Endothelial cell of umbilical vein (primary cell): ENCODE measurements at regions not wholly inside any gene's neighbourhood (a gene's known extent, or its start where the extent isn't known, plus 50 kb on each side); places are given as distances from the start of the nearest gene placed in this dataset.

Experiments used
- BruUV-seq: library from RNA; stranded (reverse); fragments of 400-500 nt; replicated peaks from 2 replicates; lab custom pipeline; 2021; lab: Mats Ljungman, UMichigan
- CTCF ChIA-PET: fragments of 300-600, 350-600 bp; sonication (Branson Sonifier 250); formaldehyde crosslinking; loops from one replicate; lab custom pipeline; 2021; ENCODE audit warnings: antibody characterized with exemption, inconsistent platforms; lab: Charles Lee
- POLR2A ChIA-PET: fragments of 300-600, 350-600 bp; sonication (Branson Sonifier 250); formaldehyde crosslinking; loops from one replicate; lab custom pipeline; 2021; ENCODE audit warnings: antibody characterized with exemption, inconsistent platforms; lab: Charles Lee
- DNase-seq: peaks from one replicate; pipeline ENCODE4 v3.0.0-alpha.2; 2011; ENCODE audit warnings: low read depth, low spot score
- FAIRE-seq: peaks from 2 replicates; lab custom pipeline; 2011; peaks lifted over from hg19 to GRCh38; lab: Jason Lieb, UNC
- H2AFZ ChIP-seq: 2 replicates; pipeline ENCODE4 v1.6.0; 2012; ENCODE audit warnings: low read depth, low read length, control low read depth, inconsistent platforms
- H3K27ac ChIP-seq: 2 replicates; pipeline ENCODE4 v1.5.1; 2011; ENCODE audit warnings: low read depth, mild to moderate bottlenecking, control low read depth, low read length, moderate library complexity; ENCODE audit not compliant: insufficient read depth
- H3K27me3 ChIP-seq, 2 experiments: 2 replicates each; pipeline versions ENCODE4 v1.6.0 to v1.6.1; 2011; ENCODE audit warnings: low read length in 2 of 2, mixed read lengths in 1 of 2; ENCODE audit not compliant: control insufficient read depth in 2 of 2, insufficient read depth in 2 of 2
- H3K36me3 ChIP-seq, 2 experiments: 2 replicates in 1 of 2; 3 replicates in 1 of 2; pipeline ENCODE4 v1.5.1; 2011; ENCODE audit warnings: low read length in 2 of 2, mild to moderate bottlenecking in 1 of 2, moderate library complexity in 1 of 2; ENCODE audit not compliant: control insufficient read depth in 2 of 2, insufficient read depth in 2 of 2; ENCODE audit errors: extremely low read depth in 1 of 2
- H3K4me1 ChIP-seq: 3 replicates; pipeline ENCODE4 v1.5.1; 2011; ENCODE audit warnings: mild to moderate bottlenecking, low read length; ENCODE audit not compliant: control insufficient read depth, insufficient read depth; ENCODE audit errors: extremely low read depth
- H3K4me2 ChIP-seq: 2 replicates; pipeline ENCODE4 v1.6.1; 2011; ENCODE audit warnings: low read length, control low read depth, mixed read lengths; ENCODE audit not compliant: insufficient read depth
- H3K4me3 ChIP-seq, 3 experiments: fragments of 200-600 bp in 1 of 3; sonication (generic), shearing (Covaris generic) in 1 of 3; replicated peaks in 1 of 3; 2 replicates each; pipeline ENCODE4 v1.5.1; 2011 to 2016; ENCODE audit warnings: control low read depth in 3 of 3, low read length in 3 of 3, mild to moderate bottlenecking in 2 of 3, inconsistent platforms in 1 of 3, low read depth in 1 of 3, moderate library complexity in 1 of 3; ENCODE audit not compliant: insufficient read depth in 1 of 3
- H3K79me2 ChIP-seq: 2 replicates; pipeline ENCODE4 v1.6.0; 2012; ENCODE audit warnings: low read length, inconsistent platforms; ENCODE audit not compliant: control insufficient read depth, insufficient read depth
- H3K9ac ChIP-seq: replicated peaks from 2 replicates; pipeline ENCODE3; 2011; ENCODE audit warnings: low read length, control low read depth; ENCODE audit not compliant: insufficient read depth; ENCODE audit errors: extremely low read depth
- H3K9me1 ChIP-seq: replicated peaks from 3 replicates; pipeline ENCODE4 v1.6.0; 2011; ENCODE audit warnings: mild to moderate bottlenecking, low read length; ENCODE audit not compliant: control insufficient read depth, insufficient read depth; ENCODE audit errors: extremely low read depth
- H3K9me3 ChIP-seq: replicated peaks from 2 replicates; pipeline ENCODE4 v1.5.1; 2012; ENCODE audit warnings: low read length, inconsistent platforms; ENCODE audit not compliant: control insufficient read depth, insufficient read depth
- H4K20me1 ChIP-seq: replicated peaks from 2 replicates; pipeline ENCODE3; 2011; ENCODE audit warnings: mild to moderate bottlenecking, low read length; ENCODE audit not compliant: control insufficient read depth, insufficient read depth; ENCODE audit errors: extremely low read depth
- EZH2 ChIP-seq: IDR thresholded peaks from 2 replicates; pipeline ENCODE4 v1.6.1; 2012; ENCODE audit warnings: borderline replicate concordance, low read depth, mild to moderate bottlenecking, moderate library complexity, low read length, inconsistent platforms; ENCODE audit not compliant: severe bottlenecking
- FOS ChIP-seq: IDR thresholded peaks from 2 replicates; pipeline ENCODE4 v1.6.1; 2011; ENCODE audit warnings: mild to moderate bottlenecking, low read length, moderate library complexity, borderline replicate concordance; ENCODE audit not compliant: insufficient read depth
- GATA2 ChIP-seq: IDR thresholded peaks from 2 replicates; pipeline ENCODE4 v1.7.0; 2011; ENCODE audit warnings: low read depth, mild to moderate bottlenecking, moderate library complexity, mixed read lengths, low read length; ENCODE audit not compliant: insufficient read length, insufficient read depth
- JUN ChIP-seq: IDR thresholded peaks from 2 replicates; pipeline ENCODE4 v1.6.1; 2011; ENCODE audit warnings: borderline replicate concordance, low read depth; ENCODE audit not compliant: insufficient read length, insufficient read depth
- MYC ChIP-seq: IDR thresholded peaks from one replicate; pipeline ENCODE4 v1.6.1; 2011; ENCODE audit warnings: mild to moderate bottlenecking, low read depth, low read length
- POLR2A ChIP-seq: IDR thresholded peaks from 2 replicates; pipeline ENCODE4 v1.6.1; 2012; ENCODE audit warnings: low read depth, mild to moderate bottlenecking, control low read depth, low read length
- POLR2AphosphoS5 ChIP-seq: IDR thresholded peaks from 2 replicates; pipeline ENCODE4 v1.6.1; 2012; ENCODE audit warnings: low read depth, mild to moderate bottlenecking, control low read depth, low read length, moderate library complexity; ENCODE audit not compliant: insufficient read depth
- dilution Hi-C: fragments of 300-500 bp; cut with MboI; formaldehyde crosslinking; loops from one replicate; pipeline ENCODE4 v1.15.0; 2019; ENCODE audit warnings: low sequenced_read_pairs; ENCODE audit not compliant: extremely low pct_ligation_motif_present
- intact Hi-C: fragments of 100-400 bp; cut with micrococcal nuclease; formaldehyde crosslinking; loops from one replicate; pipeline ENCODE4 v1.10.0; 2022
- TF ChIP-seq, protein P1 (sequence below), 2 donors: IDR thresholded peaks; 1 replicate in 1 of 2; 2 replicates in 1 of 2; pipeline ENCODE4 v1.5.1; 2011; ENCODE audit warnings: low read length in 2 of 2, mild to moderate bottlenecking in 2 of 2, moderate library complexity in 2 of 2, control low read depth in 1 of 2, inconsistent platforms in 1 of 2, low read depth in 1 of 2; ENCODE audit not compliant: insufficient read depth in 1 of 2; ENCODE audit errors: extremely low read depth in 1 of 2
- TF ChIP-seq, protein P2 (sequence below): IDR thresholded peaks from 2 replicates; pipeline ENCODE4 v1.6.1; 2011; ENCODE audit not compliant: insufficient read depth, insufficient read length

DNA sequence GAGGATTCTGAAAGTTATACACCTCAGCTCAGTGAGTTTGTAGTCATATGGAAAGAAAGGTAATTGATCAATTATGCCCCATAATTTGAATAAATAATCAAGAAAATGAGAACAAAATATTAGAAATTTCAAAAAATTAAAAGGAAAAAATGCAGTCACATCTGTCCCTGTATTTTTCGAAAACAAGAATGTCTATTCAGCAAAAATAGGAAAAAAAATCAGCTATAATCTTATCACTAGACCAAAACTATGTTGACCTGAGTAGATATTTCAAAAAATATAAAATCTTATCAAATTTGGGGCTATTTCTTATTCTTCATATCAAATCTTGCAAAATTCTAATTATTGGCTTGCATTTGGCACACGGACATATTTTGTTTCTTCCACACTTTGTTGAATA is 501.2 kb upstream of the CNTN3 start:
- ChIA-PET CTCF (no interaction called here), POLR2A (no interaction called here)
- Histone ChIP-seq H3K36me3 (no peaks in the 10 kb centered on the region), H3K4me1 (no peaks in the 10 kb centered on the region), H3K27me3 (no peaks in the 10 kb centered on the region), H3K9me1 (no peaks in the 10 kb centered on the region), H2AFZ (no peak overlapping the region), H3K9ac (no peak overlapping the region), H3K9me3 (peaks cover 2% of the 10 kb centered on the region), H3K4me2 (no peak overlapping the region), H3K27ac (no peak overlapping the region), H3K79me2 (no peaks in the 10 kb centered on the region), H4K20me1 (no peaks in the 10 kb centered on the region), H3K4me3 (no peak overlapping the region)
- dilution Hi-C loops: no loop called here
- intact Hi-C loops: no loop called here
- DNase-seq (no peak), FAIRE-seq (no peak)
- BruUV-seq: no TSS peak
- TF ChIP-seq POLR2A: no peak
- no peak for TF ChIP-seq FOS
- no peak for TF ChIP-seq POLR2AphosphoS5
- no peak for TF ChIP-seq GATA2
- TF ChIP-seq MYC: no peak

DNA sequence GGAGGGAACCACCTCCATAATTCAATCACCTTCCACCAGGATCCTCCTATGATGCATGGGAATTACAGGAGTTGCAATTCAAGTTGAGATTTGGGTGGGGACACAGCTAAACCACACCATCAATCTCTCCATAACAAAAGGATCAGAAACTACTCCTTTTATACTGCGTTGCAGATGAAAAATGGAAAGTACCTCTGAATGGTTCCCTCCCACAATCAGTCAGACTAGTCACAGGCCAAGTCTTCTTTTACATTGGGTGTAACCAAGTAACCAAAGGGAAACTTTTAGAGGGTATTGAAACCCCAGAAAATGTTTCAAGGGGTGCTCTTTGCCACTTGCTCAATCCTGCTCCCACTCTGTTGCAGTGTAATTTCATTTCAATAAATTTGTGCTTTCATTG is 504.3 kb upstream of the CNTN3 start:
- Histone ChIP-seq H3K27me3 (no peaks in the 10 kb centered on the region), H3K4me1 (no peaks in the 10 kb centered on the region), H3K9me3 (no peaks in the 10 kb centered on the region), H2AFZ (no peak overlapping the region), H3K36me3 (no peaks in the 10 kb centered on the region), H4K20me1 (no peaks in the 10 kb centered on the region), H3K4me2 (no peak overlapping the region), H3K9ac (no peak overlapping the region), H3K4me3 (no peak overlapping the region), H3K9me1 (no peaks in the 10 kb centered on the region), H3K79me2 (no peaks in the 10 kb centered on the region), H3K27ac (no peak overlapping the region)
- FAIRE-seq (no peak), DNase-seq (no peak)
- TF ChIP-seq EZH2 (no peak), MYC (no peak), FOS (no peak), JUN (no peak), POLR2A (no peak), GATA2 (no peak), POLR2AphosphoS5 (no peak)
- TF ChIP-seq, protein P1, sequence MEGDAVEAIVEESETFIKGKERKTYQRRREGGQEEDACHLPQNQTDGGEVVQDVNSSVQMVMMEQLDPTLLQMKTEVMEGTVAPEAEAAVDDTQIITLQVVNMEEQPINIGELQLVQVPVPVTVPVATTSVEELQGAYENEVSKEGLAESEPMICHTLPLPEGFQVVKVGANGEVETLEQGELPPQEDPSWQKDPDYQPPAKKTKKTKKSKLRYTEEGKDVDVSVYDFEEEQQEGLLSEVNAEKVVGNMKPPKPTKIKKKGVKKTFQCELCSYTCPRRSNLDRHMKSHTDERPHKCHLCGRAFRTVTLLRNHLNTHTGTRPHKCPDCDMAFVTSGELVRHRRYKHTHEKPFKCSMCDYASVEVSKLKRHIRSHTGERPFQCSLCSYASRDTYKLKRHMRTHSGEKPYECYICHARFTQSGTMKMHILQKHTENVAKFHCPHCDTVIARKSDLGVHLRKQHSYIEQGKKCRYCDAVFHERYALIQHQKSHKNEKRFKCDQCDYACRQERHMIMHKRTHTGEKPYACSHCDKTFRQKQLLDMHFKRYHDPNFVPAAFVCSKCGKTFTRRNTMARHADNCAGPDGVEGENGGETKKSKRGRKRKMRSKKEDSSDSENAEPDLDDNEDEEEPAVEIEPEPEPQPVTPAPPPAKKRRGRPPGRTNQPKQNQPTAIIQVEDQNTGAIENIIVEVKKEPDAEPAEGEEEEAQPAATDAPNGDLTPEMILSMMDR (IDR thresholded peaks at IDR 0.05; ENCODE audit: extremely low read depth in 1 of 2, insufficient read depth in 1 of 2, low read depth in 1 of 2, low read length in 2 of 2): no peak
- TF ChIP-seq, protein P2, sequence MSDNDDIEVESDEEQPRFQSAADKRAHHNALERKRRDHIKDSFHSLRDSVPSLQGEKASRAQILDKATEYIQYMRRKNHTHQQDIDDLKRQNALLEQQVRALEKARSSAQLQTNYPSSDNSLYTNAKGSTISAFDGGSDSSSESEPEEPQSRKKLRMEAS: no peak
- ChIA-PET POLR2A (no interaction called here), CTCF (no interaction called here)
- intact Hi-C loops (no loop called here), dilution Hi-C loops (no loop called here)
- no TSS peak for BruUV-seq
